Endothelial cell (in vitro differentiated cells): ENCODE measurements at regions not wholly inside any gene's neighbourhood (a gene's known extent, or its start where the extent isn't known, plus 50 kb on each side); places are given as distances from the start of the nearest gene placed in this dataset.

Experiments used
- DNase-seq: peaks from one replicate; pipeline ENCODE4 v3.0.0; 2021; ENCODE audit warnings: low spot score
- H3K27ac Mint-ChIP-seq: one replicate; pipeline ENCODE4 v1.8.0; 2021; ENCODE audit warnings: mixed read lengths, inconsistent platforms; ENCODE audit not compliant: unreplicated experiment
- H3K27me3 Mint-ChIP-seq: one replicate; pipeline ENCODE4 v1.8.0; 2021; ENCODE audit warnings: mild to moderate bottlenecking, moderate library complexity, mixed read lengths, inconsistent platforms; ENCODE audit not compliant: unreplicated experiment
- H3K36me3 Mint-ChIP-seq: one replicate; pipeline ENCODE4 v1.8.0; 2021; ENCODE audit warnings: mild to moderate bottlenecking, low read depth, mixed read lengths, inconsistent platforms; ENCODE audit not compliant: unreplicated experiment
- H3K4me1 Mint-ChIP-seq: one replicate; pipeline ENCODE4 v1.8.0; 2021; ENCODE audit warnings: mild to moderate bottlenecking, mixed read lengths, inconsistent platforms; ENCODE audit not compliant: unreplicated experiment
- H3K4me3 Mint-ChIP-seq: one replicate; pipeline ENCODE4 v1.8.0; 2021; ENCODE audit warnings: mild to moderate bottlenecking, mixed read lengths, inconsistent platforms; ENCODE audit not compliant: unreplicated experiment
- H3K9me3 Mint-ChIP-seq: one replicate; pipeline ENCODE4 v1.8.0; 2021; ENCODE audit warnings: mixed read lengths, inconsistent platforms; ENCODE audit not compliant: unreplicated experiment
- CTCF ChIP-seq: fragments of 200-600 bp; sonication (generic); IDR thresholded peaks from one replicate; pipeline ENCODE4 v1.5.0; 2021; ENCODE audit warnings: antibody characterized with exemption; ENCODE audit not compliant: unreplicated experiment

DNA sequence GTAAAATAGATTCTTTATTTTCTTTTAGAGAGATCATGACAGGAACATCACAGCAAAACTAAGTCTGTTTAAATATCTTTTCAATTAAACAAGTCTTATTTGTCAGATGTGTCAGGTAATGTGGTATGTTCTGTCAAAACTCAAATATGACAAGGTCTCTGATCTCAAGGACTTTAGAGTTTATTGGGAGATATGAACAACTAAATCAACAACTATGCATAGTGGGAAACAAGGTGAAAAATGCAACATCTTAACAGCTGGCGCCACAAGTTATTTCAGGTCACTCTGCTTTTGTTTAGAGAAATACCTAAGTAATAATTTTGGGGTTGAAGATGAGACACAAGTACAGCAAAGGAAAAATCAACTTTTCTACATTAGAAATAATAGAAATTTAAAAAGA is 779.4 kb upstream of the ADGRL4 start:
- Mint-ChIP-seq H3K27ac (no peak overlapping the region), H3K4me3 (no peak overlapping the region), H3K27me3 (peaks cover 1% of the 10 kb centered on the region), H3K4me1 (peaks cover 2% of the 10 kb centered on the region), H3K36me3 (no peaks in the 10 kb centered on the region), H3K9me3 (no peaks in the 10 kb centered on the region)
- no peak for DNase-seq
- TF ChIP-seq CTCF: no peak

GRCh38 chr1:79785561-79785960 is 779.0 kb upstream of the ADGRL4 start:
- no peak for DNase-seq
- H3K27ac Mint-ChIP-seq: no peak overlapping the region
- no peaks in the 10 kb centered on the region for H3K36me3 Mint-ChIP-seq
- peaks cover 2% of the 10 kb centered on the region for H3K4me1 Mint-ChIP-seq
- no peaks in the 10 kb centered on the region for H3K9me3 Mint-ChIP-seq
- H3K4me3 Mint-ChIP-seq: no peak overlapping the region
- TF ChIP-seq CTCF: no peak
- H3K27me3 Mint-ChIP-seq: peaks cover 1% of the 10 kb centered on the region

- DNase-seq: no peak
- TF ChIP-seq CTCF: no peak
- Mint-ChIP-seq H3K4me1 (peaks cover 2% of the 10 kb centered on the region), H3K36me3 (no peaks in the 10 kb centered on the region), H3K27ac (no peak overlapping the region), H3K27me3 (peaks cover 1% of the 10 kb centered on the region), H3K4me3 (no peak overlapping the region), H3K9me3 (no peaks in the 10 kb centered on the region)
Measured at GRCh38 chr1:79781261-79781660, 774.7 kb upstream of the ADGRL4 start.

GRCh38 chr1:79777481-79778219 is 771.1 kb upstream of the ADGRL4 start:
- no peaks in the 10 kb centered on the region for H3K9me3 Mint-ChIP-seq
- H3K27me3 Mint-ChIP-seq: peaks cover 1% of the 10 kb centered on the region
- H3K36me3 Mint-ChIP-seq: no peaks in the 10 kb centered on the region
- H3K4me3 Mint-ChIP-seq: no peak overlapping the region
- DNase-seq: no peak
- peaks cover 2% of the 10 kb centered on the region for H3K4me1 Mint-ChIP-seq
- no peak overlapping the region for H3K27ac Mint-ChIP-seq
- no peak for TF ChIP-seq CTCF

- H3K27ac Mint-ChIP-seq: no peak overlapping the region
- TF ChIP-seq CTCF: no peak
Measured at GRCh38 chr1:79775402-79775801, 768.9 kb upstream of the ADGRL4 start.

More at GRCh38 chr1:79775402-79775801, 768.9 kb upstream of the ADGRL4 start:
- Mint-ChIP-seq H3K9me3 (no peaks in the 10 kb centered on the region), H3K27me3 (no peaks in the 10 kb centered on the region), H3K4me3 (no peak overlapping the region), H3K36me3 (no peaks in the 10 kb centered on the region), H3K4me1 (no peaks in the 10 kb centered on the region)
- no peak for DNase-seq
